ENCODE measurements at regions not wholly inside any gene's neighbourhood (a gene's known extent, or its start where the extent isn't known, plus 50 kb on each side); places are given as distances from the start of the nearest gene placed in this dataset.

DNA sequence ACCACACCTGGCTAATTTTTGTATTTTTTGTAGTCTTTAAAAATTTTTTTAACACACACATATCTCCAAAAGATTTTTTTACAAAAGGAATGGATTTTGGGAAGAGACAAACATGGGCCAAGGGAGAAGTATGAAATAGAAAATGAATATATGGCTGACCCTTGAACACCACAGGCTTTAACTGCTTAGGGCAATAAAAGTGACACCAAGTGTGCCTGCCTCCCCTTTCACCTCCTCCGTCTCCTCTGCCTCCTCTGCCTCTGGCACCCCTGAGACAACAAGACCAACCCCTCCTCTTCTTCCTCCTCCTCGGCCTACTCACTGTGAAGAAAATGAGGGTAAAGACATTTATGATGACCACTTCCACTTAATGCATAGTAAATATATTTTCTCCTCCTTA is 483.9 kb downstream of the KDM4C start:
- TF ChIP-seq POLR2A (IDR thresholded peaks at IDR 0.05; ENCODE audit: low read length) (no peak), GATA1 (IDR thresholded peaks at IDR 0.05; ENCODE audit: low read depth, low read length) (no peak)
